Caco-2 (cell line): ENCODE measurements at regions not wholly inside any gene's neighbourhood (a gene's known extent, or its start where the extent isn't known, plus 50 kb on each side); places are given as distances from the start of the nearest gene placed in this dataset.

Experiments used
- BruUV-seq: library from RNA; stranded (reverse); fragments of 400-500 nt; replicated peaks from 2 replicates; lab custom pipeline; 2021; lab: Mats Ljungman, UMichigan
- CTCF ChIA-PET: fragments of 300-600 bp; sonication (Branson Sonifier 250); formaldehyde crosslinking; loops from one replicate; lab custom pipeline; 2022; ENCODE audit warnings: antibody characterized with exemption; lab: Charles Lee
- POLR2A ChIA-PET: fragments of 300-600 bp; sonication (Branson Sonifier 250); formaldehyde crosslinking; loops from one replicate; lab custom pipeline; 2022; ENCODE audit warnings: antibody characterized with exemption; lab: Charles Lee
- DNase-seq, 2 experiments: peaks; one replicate each; pipeline versions ENCODE4 v3.0.0 to v3.0.0-alpha.2; 2020 to 2022
- H3K27me3 ChIP-seq: replicated peaks from 2 replicates; pipeline ENCODE4 v1.6.0; 2011; ENCODE audit warnings: low read length; ENCODE audit not compliant: control insufficient read depth, insufficient read depth
- H3K36me3 ChIP-seq: 2 replicates; pipeline ENCODE4 v1.5.1; 2011; ENCODE audit warnings: low read length; ENCODE audit not compliant: control insufficient read depth, insufficient read depth
- H3K4me1 ChIP-seq: fragments of 250-450 bp; sonication (Bioruptor Pico); 2 replicates; pipeline ENCODE4 v1.5.1; 2020; ENCODE audit warnings: mild to moderate bottlenecking
- H3K4me3 ChIP-seq: 2 replicates; pipeline ENCODE4 v1.5.1; 2011; ENCODE audit warnings: low read depth, mild to moderate bottlenecking, control low read depth, low read length
- H3K9me3 ChIP-seq: fragments of 250-450 bp; sonication (Bioruptor Pico); 2 replicates; pipeline ENCODE4 v1.5.1; 2020; ENCODE audit warnings: mild to moderate bottlenecking, moderate library complexity
- H3K27ac Mint-ChIP-seq: one replicate; pipeline ENCODE4 v1.8.0; 2022; ENCODE audit warnings: mixed read lengths; ENCODE audit not compliant: unreplicated experiment
- H3K27me3 Mint-ChIP-seq: one replicate; pipeline ENCODE4 v1.8.0; 2022; ENCODE audit warnings: mixed read lengths; ENCODE audit not compliant: insufficient read depth, unreplicated experiment
- H3K36me3 Mint-ChIP-seq: one replicate; pipeline ENCODE4 v1.8.0; 2022; ENCODE audit warnings: mild to moderate bottlenecking, mixed read lengths; ENCODE audit not compliant: insufficient read depth, unreplicated experiment
- H3K4me1 Mint-ChIP-seq: one replicate; pipeline ENCODE4 v1.8.0; 2022; ENCODE audit warnings: low read depth, mixed read lengths; ENCODE audit not compliant: unreplicated experiment
- H3K4me3 Mint-ChIP-seq: one replicate; pipeline ENCODE4 v1.8.0; 2022; ENCODE audit warnings: mild to moderate bottlenecking, moderate library complexity, mixed read lengths; ENCODE audit not compliant: unreplicated experiment
- H3K9me3 Mint-ChIP-seq: one replicate; pipeline ENCODE4 v1.8.0; 2022; ENCODE audit warnings: mixed read lengths; ENCODE audit not compliant: unreplicated experiment
- intact Hi-C: fragments of 100-400 bp; cut with micrococcal nuclease; formaldehyde crosslinking; loops from one replicate; pipeline ENCODE4 v1.10.0; 2022; ENCODE audit not compliant: unreplicated experiment
- TF ChIP-seq, protein P1 (sequence below), 2 experiments: fragments of 200-600 bp in 1 of 2; IDR thresholded peaks; 1 replicate in 1 of 2; 2 replicates in 1 of 2; pipeline versions ENCODE4 v1.5.1 to v1.8.0; 2011 to 2022; ENCODE audit warnings: antibody characterized with exemption in 1 of 2, control low read depth in 1 of 2, inconsistent platforms in 1 of 2, low read depth in 1 of 2, low read length in 1 of 2, mild to moderate bottlenecking in 1 of 2, moderate library complexity in 1 of 2; ENCODE audit not compliant: insufficient read depth in 1 of 2, severe bottlenecking in 1 of 2, unreplicated experiment in 1 of 2

DNA sequence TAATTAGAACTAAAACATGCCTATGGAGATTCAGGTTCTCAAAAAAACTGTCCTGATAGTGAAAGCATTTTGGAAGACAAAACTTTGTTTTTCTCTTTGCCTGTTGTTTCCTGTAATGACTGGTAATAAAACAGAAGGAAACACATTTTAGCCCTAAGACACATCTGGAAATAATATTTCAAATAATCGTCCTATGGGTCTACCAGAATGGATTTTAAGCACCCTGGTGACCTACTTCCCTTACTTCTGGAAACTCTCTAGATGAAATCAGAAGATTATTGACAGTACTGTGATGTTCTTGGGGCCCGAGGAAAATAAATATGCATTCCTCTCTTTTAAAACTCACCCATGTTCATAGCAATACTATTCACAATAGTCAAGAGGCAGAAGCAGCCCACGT, 110.1 kb upstream of the TLE4 start:
- Mint-ChIP-seq H3K4me1 (no peaks in the 10 kb centered on the region), H3K9me3 (no peaks in the 10 kb centered on the region), H3K36me3 (no peaks in the 10 kb centered on the region), H3K4me3 (no peak overlapping the region), H3K27ac (no peak overlapping the region), H3K27me3 (no peaks in the 10 kb centered on the region)
- no peak overlapping the region for H3K4me3 ChIP-seq
- no peaks in the 10 kb centered on the region for H3K27me3 ChIP-seq
- no peak for DNase-seq
- H3K9me3 ChIP-seq = no peaks in the 10 kb centered on the region
- H3K36me3 ChIP-seq = no peaks in the 10 kb centered on the region
- no TSS peak for BruUV-seq
- intact Hi-C loops = no loop called here
- TF ChIP-seq, protein P1, sequence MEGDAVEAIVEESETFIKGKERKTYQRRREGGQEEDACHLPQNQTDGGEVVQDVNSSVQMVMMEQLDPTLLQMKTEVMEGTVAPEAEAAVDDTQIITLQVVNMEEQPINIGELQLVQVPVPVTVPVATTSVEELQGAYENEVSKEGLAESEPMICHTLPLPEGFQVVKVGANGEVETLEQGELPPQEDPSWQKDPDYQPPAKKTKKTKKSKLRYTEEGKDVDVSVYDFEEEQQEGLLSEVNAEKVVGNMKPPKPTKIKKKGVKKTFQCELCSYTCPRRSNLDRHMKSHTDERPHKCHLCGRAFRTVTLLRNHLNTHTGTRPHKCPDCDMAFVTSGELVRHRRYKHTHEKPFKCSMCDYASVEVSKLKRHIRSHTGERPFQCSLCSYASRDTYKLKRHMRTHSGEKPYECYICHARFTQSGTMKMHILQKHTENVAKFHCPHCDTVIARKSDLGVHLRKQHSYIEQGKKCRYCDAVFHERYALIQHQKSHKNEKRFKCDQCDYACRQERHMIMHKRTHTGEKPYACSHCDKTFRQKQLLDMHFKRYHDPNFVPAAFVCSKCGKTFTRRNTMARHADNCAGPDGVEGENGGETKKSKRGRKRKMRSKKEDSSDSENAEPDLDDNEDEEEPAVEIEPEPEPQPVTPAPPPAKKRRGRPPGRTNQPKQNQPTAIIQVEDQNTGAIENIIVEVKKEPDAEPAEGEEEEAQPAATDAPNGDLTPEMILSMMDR (IDR thresholded peaks at IDR 0.05; ENCODE audit: insufficient read depth in 1 of 2, low read depth in 1 of 2, low read length in 1 of 2, severe bottlenecking in 1 of 2, unreplicated experiment in 1 of 2) = no peak
- no peaks in the 10 kb centered on the region for H3K4me1 ChIP-seq
- POLR2A ChIA-PET = no interaction called here
- CTCF ChIA-PET = no interaction called here

DNA sequence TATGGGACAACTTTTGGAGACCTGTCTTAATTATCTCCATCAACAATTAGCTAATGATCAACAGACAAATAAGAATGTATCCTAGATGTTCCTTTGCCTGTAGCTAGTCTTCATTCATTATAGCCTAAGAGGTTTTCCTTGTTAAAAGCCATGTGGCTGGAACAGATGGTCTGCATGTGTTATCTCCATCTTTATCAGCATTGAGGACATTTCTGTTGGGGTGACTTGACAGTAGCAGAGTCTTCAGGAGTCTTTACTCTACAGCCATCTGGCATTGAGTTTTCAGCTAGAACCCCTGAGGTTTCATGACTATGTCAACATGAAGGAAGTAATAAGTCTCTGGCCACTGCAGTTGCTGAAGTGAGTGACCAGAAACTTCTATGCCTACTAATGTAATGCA, 106.6 kb upstream of the TLE4 start:
- no TSS peak for BruUV-seq
- Mint-ChIP-seq H3K27me3 (no peaks in the 10 kb centered on the region), H3K4me1 (no peaks in the 10 kb centered on the region), H3K9me3 (no peaks in the 10 kb centered on the region), H3K27ac (no peak overlapping the region), H3K4me3 (no peak overlapping the region), H3K36me3 (no peaks in the 10 kb centered on the region)
- no peaks in the 10 kb centered on the region for H3K9me3 ChIP-seq
- no peak overlapping the region for H3K4me3 ChIP-seq
- no peak for DNase-seq
- no peaks in the 10 kb centered on the region for H3K4me1 ChIP-seq
- ChIA-PET CTCF (no interaction called here), POLR2A (no interaction called here)
- no peaks in the 10 kb centered on the region for H3K36me3 ChIP-seq
- TF ChIP-seq, protein P1 (IDR thresholded peaks at IDR 0.05; ENCODE audit: insufficient read depth in 1 of 2, low read depth in 1 of 2, low read length in 1 of 2, severe bottlenecking in 1 of 2, unreplicated experiment in 1 of 2) = no peak
- H3K27me3 ChIP-seq = no peaks in the 10 kb centered on the region
- intact Hi-C loops = no loop called here

DNA sequence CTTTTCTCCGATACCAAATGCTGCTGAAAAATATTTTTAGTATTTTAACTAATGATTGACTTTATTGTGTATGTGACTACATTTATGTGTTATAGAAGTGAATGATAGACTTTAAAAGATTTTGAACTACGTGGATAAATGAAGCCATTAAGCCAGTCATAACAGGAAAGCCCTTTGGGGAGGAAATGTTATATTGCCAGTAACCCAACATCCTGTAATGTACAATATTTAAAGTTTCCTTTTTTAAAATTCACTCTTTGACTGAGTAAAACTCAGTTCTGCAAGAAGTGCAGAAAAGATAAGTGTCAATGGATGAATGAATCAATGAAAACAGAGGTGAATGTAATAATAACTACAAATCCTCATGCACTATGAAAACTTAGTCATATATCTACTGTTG, 102.6 kb upstream of the TLE4 start:
- H3K27me3 Mint-ChIP-seq = no peaks in the 10 kb centered on the region
- ChIA-PET CTCF (no interaction called here), POLR2A (no interaction called here)
- no TSS peak for BruUV-seq
- Histone ChIP-seq H3K27me3 (no peaks in the 10 kb centered on the region), H3K36me3 (no peaks in the 10 kb centered on the region), H3K4me3 (no peak overlapping the region), H3K4me1 (no peaks in the 10 kb centered on the region), H3K9me3 (no peaks in the 10 kb centered on the region)
- no peaks in the 10 kb centered on the region for H3K4me1 Mint-ChIP-seq
- TF ChIP-seq, protein P1 (IDR thresholded peaks at IDR 0.05; ENCODE audit: insufficient read depth in 1 of 2, low read depth in 1 of 2, low read length in 1 of 2, severe bottlenecking in 1 of 2, unreplicated experiment in 1 of 2) = no peak
- no peaks in the 10 kb centered on the region for H3K9me3 Mint-ChIP-seq
- DNase-seq = no peak
- no peaks in the 10 kb centered on the region for H3K36me3 Mint-ChIP-seq
- intact Hi-C loops = no loop called here
- H3K4me3 Mint-ChIP-seq = no peak overlapping the region
- no peak overlapping the region for H3K27ac Mint-ChIP-seq
